Gastrocnemius medialis (tissue), 4 donors: ENCODE measurements at regions not wholly inside any gene's neighbourhood (a gene's known extent, or its start where the extent isn't known, plus 50 kb on each side); places are given as distances from the start of the nearest gene placed in this dataset.

Source experiments
- CTCF ChIP-seq, 5 experiments: fragments of 450-650 bp in 3 of 5; fragments of 200-600 bp in 2 of 5; sonication (generic) in 2 of 5; IDR thresholded peaks in 4 of 5; conservative IDR thresholded peaks in 1 of 5; 1 replicate in 4 of 5; 2 replicates in 1 of 5; pipeline ENCODE4 v1.5.1; 2016 to 2019; ENCODE audit warnings: antibody characterized with exemption in 5 of 5, mild to moderate bottlenecking in 3 of 5, moderate library complexity in 3 of 5
- POLR2A ChIP-seq, 2 donors: fragments of 450-650 bp; IDR thresholded peaks; one replicate each; pipeline ENCODE4 v1.6.1; 2017; ENCODE audit warnings: antibody characterized with exemption in 2 of 2, mild to moderate bottlenecking in 2 of 2, moderate library complexity in 2 of 2

- TF ChIP-seq CTCF (IDR thresholded peaks at IDR 0.05 in 4 of 5, conservative IDR thresholded peaks at IDR 0.05 in 1 of 5) (no peak), POLR2A (IDR thresholded peaks at IDR 0.05) (no peak)
These were observed 506.9 kb downstream of the RBFOX1 start for GRCh38 chr16:7839568-7839967.
